Astrocyte (in vitro differentiated cells and primary cell): ENCODE measurements at regions not wholly inside any gene's neighbourhood (a gene's known extent, or its start where the extent isn't known, plus 50 kb on each side); places are given as distances from the start of the nearest gene placed in this dataset.

Source experiments
- EZH2 ChIP-seq: IDR thresholded peaks from 2 replicates; pipeline ENCODE4 v1.6.1; 2012; ENCODE audit warnings: mild to moderate bottlenecking, low read length, inconsistent platforms; ENCODE audit not compliant: insufficient read depth
- TF ChIP-seq, protein P1 (sequence below): IDR thresholded peaks from 2 replicates; pipeline ENCODE4 v1.5.1; 2011; ENCODE audit warnings: low read depth, mild to moderate bottlenecking, inconsistent platforms, low read length, moderate library complexity; ENCODE audit not compliant: insufficient read depth

DNA sequence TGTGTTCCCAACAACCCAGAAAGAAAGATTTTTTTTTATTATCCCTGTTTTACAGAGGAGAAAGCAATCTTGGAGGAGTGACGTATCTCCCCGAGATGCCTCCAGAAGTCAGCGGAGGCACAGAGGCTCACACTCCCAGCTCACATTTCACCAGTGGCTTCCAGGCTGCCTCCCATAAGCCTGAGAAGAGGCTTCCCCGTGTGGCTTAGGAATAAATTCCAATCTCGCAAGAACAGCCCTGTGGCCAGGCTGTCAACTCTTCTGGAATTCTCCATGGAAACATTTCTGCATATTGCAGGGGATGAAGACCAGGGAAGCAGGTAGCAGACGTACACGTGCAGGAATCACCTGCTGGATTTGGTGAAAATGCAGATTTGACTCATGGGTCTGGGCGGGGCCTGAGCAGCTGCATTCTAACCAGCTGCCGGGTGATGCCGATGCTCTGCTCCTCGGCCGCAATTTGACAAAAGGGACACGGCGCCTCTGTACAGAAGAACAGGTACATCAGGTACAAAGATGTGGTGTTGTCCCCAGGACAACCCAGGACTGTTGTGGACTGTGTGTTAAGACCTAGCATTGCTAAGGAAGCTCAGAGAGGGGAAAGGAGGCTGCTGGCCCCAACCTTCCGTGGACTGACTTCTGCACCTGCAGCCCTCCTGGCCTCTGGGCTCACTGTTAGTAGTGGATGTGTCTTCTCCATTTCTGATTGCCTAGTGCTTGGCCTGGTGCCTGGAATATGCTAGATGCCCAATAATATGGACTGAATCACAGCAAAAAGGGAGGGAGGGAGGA lies 114.2 kb upstream of the ID2 start:
- no peak for TF ChIP-seq EZH2
- TF ChIP-seq, protein P1, sequence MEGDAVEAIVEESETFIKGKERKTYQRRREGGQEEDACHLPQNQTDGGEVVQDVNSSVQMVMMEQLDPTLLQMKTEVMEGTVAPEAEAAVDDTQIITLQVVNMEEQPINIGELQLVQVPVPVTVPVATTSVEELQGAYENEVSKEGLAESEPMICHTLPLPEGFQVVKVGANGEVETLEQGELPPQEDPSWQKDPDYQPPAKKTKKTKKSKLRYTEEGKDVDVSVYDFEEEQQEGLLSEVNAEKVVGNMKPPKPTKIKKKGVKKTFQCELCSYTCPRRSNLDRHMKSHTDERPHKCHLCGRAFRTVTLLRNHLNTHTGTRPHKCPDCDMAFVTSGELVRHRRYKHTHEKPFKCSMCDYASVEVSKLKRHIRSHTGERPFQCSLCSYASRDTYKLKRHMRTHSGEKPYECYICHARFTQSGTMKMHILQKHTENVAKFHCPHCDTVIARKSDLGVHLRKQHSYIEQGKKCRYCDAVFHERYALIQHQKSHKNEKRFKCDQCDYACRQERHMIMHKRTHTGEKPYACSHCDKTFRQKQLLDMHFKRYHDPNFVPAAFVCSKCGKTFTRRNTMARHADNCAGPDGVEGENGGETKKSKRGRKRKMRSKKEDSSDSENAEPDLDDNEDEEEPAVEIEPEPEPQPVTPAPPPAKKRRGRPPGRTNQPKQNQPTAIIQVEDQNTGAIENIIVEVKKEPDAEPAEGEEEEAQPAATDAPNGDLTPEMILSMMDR, result no peak
